Ovary (tissue), 7 donors: ENCODE measurements at regions not wholly inside any gene's neighbourhood (a gene's known extent, or its start where the extent isn't known, plus 50 kb on each side); places are given as distances from the start of the nearest gene placed in this dataset.

ENCODE experiments used
- DNase-seq, 5 donors: peaks; one replicate each; pipeline ENCODE4 v3.0.0-alpha.2; 2019 to 2020
- H3K27ac ChIP-seq, 2 donors: fragments of 200-600 bp; one replicate each; pipeline versions ENCODE4 v1.5.1 to v1.8.0; 2019 to 2022
- H3K27me3 ChIP-seq: fragments of 200-600 bp; one replicate; pipeline ENCODE4 v1.8.0; 2022
- H3K36me3 ChIP-seq: fragments of 200-600 bp; sonication (generic); one replicate; pipeline ENCODE4 v1.5.1; 2019
- H3K4me1 ChIP-seq: one replicate; pipeline ENCODE4 v1.8.1; 2013; ENCODE audit warnings: mild to moderate bottlenecking, moderate library complexity; ENCODE audit not compliant: insufficient read depth
- H3K4me3 ChIP-seq: fragments of 200-600 bp; sonication (generic); one replicate; pipeline ENCODE4 v1.5.1; 2017
- H3K9me3 ChIP-seq, 2 donors: fragments of 200-600 bp in 1 of 2; sonication (generic) in 1 of 2; one replicate each; pipeline versions ENCODE4 v1.5.1 to v1.8.1; 2013 to 2019; ENCODE audit warnings: mild to moderate bottlenecking in 1 of 2, moderate library complexity in 1 of 2
- EP300 ChIP-seq: sonication (generic); formaldehyde crosslinking; IDR thresholded peaks from one replicate; pipeline ENCODE4 v1.6.1; 2017; ENCODE audit warnings: antibody characterized with exemption
- POLR2A ChIP-seq: fragments of 450-650 bp; IDR thresholded peaks from one replicate; pipeline ENCODE4 v1.6.1; 2017; ENCODE audit warnings: antibody characterized with exemption, mild to moderate bottlenecking, moderate library complexity
- WGBS, 3 donors: extraction: QIAGEN DNeasy Blood & Tissue Kit in 1 of 3; methylation state at CpG; one replicate each; pipeline versions ENCODE4 v1.1.5 to v1.1.7; 2013 to 2017; 5-methylcytosine and 5-hydroxymethylcytosine counted together
- intact Hi-C, 4 donors: fragments of 100-400 bp; cut with DNase I; formaldehyde crosslinking; loops; one replicate each; pipeline versions ENCODE4 v1.11.0 to v1.15.1; 2022 to 2023
- TF ChIP-seq, protein P1 (sequence below), 3 donors: fragments of 450-650 bp in 2 of 3; fragments of 200-600 bp in 1 of 3; IDR thresholded peaks; one replicate each; pipeline versions ENCODE4 v1.5.1 to v1.8.0; 2016 to 2022; ENCODE audit warnings: antibody characterized with exemption in 3 of 3, mild to moderate bottlenecking in 1 of 3
- donor health status: DM: no; HTN: no; CAD: no; lungs with moderate emphysema.
- donor health status: DM: no; HTN: no; CAD: no.
- donor health status: Bipolar disorder and iron deficiency.
- donor health status: DM: no; HTN: no; CAD: no.
- donor health status: DM: yes; HTN: yes; CAD: no.

DNA sequence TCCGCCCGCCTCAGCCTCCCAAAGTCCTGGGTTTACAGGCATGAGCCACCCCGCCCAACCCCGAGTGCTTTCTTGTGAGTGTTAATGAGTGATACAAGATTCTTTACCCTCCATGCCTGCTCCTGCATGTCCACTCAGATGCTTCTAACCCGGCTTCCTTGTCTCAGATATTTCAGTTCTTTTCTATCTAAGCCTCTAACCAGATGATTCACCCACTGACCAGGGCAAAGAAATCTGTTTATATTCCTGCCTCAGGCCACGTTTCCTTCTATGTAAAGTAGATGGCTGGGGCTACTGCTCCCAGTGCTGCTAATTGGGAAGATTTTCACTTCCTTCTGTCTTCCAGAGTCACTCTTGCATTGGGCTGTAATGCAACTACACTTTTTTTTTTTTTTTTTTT lies 395.1 kb upstream of the ANKRD30A start:
- no peaks in the 10 kb centered on the region for H3K9me3 ChIP-seq
- H3K4me3 ChIP-seq, result no peak overlapping the region
- 92 to 94% (median 93%) methylated on average over 6 of the region's 6 CpGs for WGBS, 3 donors
- no peaks in the 10 kb centered on the region for H3K36me3 ChIP-seq
- H3K27ac ChIP-seq, result no peak overlapping the region
- no peak for DNase-seq
- intact Hi-C loops, result no loop called here
- no peak for TF ChIP-seq POLR2A
- TF ChIP-seq, protein P1, sequence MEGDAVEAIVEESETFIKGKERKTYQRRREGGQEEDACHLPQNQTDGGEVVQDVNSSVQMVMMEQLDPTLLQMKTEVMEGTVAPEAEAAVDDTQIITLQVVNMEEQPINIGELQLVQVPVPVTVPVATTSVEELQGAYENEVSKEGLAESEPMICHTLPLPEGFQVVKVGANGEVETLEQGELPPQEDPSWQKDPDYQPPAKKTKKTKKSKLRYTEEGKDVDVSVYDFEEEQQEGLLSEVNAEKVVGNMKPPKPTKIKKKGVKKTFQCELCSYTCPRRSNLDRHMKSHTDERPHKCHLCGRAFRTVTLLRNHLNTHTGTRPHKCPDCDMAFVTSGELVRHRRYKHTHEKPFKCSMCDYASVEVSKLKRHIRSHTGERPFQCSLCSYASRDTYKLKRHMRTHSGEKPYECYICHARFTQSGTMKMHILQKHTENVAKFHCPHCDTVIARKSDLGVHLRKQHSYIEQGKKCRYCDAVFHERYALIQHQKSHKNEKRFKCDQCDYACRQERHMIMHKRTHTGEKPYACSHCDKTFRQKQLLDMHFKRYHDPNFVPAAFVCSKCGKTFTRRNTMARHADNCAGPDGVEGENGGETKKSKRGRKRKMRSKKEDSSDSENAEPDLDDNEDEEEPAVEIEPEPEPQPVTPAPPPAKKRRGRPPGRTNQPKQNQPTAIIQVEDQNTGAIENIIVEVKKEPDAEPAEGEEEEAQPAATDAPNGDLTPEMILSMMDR (IDR thresholded peaks at IDR 0.05), result no peak
- TF ChIP-seq EP300, result no peak
- H3K4me1 ChIP-seq, result no peaks in the 10 kb centered on the region
- H3K27me3 ChIP-seq, result no peaks in the 10 kb centered on the region

DNA sequence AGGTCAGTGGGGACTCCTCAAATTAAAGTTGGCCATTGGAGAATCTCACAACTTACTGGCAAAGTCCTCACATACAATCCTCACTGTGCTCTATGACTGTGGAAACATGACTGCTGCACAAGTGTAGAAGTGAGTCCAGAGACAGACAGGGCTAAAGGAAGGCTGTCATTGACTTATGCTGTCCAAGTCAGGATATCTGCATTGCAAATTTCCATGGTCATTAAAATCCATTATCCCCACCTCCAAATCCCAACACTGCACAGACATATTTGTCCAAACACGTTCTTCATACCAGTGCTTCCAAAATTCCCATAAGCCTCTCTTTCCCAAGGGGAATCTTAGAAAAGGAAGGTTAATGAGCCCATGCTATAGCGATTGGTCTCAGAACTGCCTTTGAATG lies 396.8 kb upstream of the ANKRD30A start:
- TF ChIP-seq EP300 (no peak), POLR2A (no peak)
- TF ChIP-seq, protein P1 (IDR thresholded peaks at IDR 0.05), result no peak
- H3K36me3 ChIP-seq, result no peaks in the 10 kb centered on the region
- H3K4me1 ChIP-seq, result no peaks in the 10 kb centered on the region
- H3K27ac ChIP-seq, result no peak overlapping the region
- no peaks in the 10 kb centered on the region for H3K9me3 ChIP-seq
- no peak for DNase-seq
- H3K4me3 ChIP-seq, result no peak overlapping the region
- WGBS, 3 donors, result 66 to 84% (median 66%) methylated on average over 2 of the region's 2 CpGs
- H3K27me3 ChIP-seq, result no peaks in the 10 kb centered on the region
- intact Hi-C loops, result no loop called here

GRCh38 chr10:36725581-36726520 lies 399.5 kb upstream of the ANKRD30A start:
- TF ChIP-seq POLR2A (no peak), EP300 (no peak)
- TF ChIP-seq, protein P1 (IDR thresholded peaks at IDR 0.05), result no peak
- WGBS, 3 donors, result 75 to 76% (median 76%) methylated on average over 6 of the region's 6 CpGs
- no peaks in the 10 kb centered on the region for H3K36me3 ChIP-seq
- no peaks in the 10 kb centered on the region for H3K27me3 ChIP-seq
- no peaks in the 10 kb centered on the region for H3K4me1 ChIP-seq
- no peak overlapping the region for H3K4me3 ChIP-seq
- no peak overlapping the region for H3K27ac ChIP-seq
- no peaks in the 10 kb centered on the region for H3K9me3 ChIP-seq
- intact Hi-C loops, result no loop called here
- DNase-seq, result no peak

- Histone ChIP-seq H3K27me3 (no peaks in the 10 kb centered on the region), H3K27ac (no peak overlapping the region), H3K36me3 (no peaks in the 10 kb centered on the region), H3K4me3 (no peak overlapping the region), H3K9me3 (no peaks in the 10 kb centered on the region), H3K4me1 (no peaks in the 10 kb centered on the region)
- TF ChIP-seq, protein P1 (IDR thresholded peaks at IDR 0.05), result no peak
- no peak for TF ChIP-seq EP300
- TF ChIP-seq POLR2A, result no peak
- intact Hi-C loops, result no loop called here
- 87 to 91% (median 91%) methylated on average over 9 of the region's 9 CpGs for WGBS, 3 donors
- DNase-seq, result no peak
Measured at GRCh38 chr10:36722777-36723176, 402.6 kb upstream of the ANKRD30A start.
